GM19043 (cell line): ENCODE measurements at regions not wholly inside any gene's neighbourhood (a gene's known extent, or its start where the extent isn't known, plus 50 kb on each side); places are given as distances from the start of the nearest gene placed in this dataset.
"Not testable (repeated sequence)": the region's sequence is repeated elsewhere in the genome, so short reads cannot be mapped to it uniquely, and the experiment has no call there.

Experiments
- ATAC-seq: cut with Tn5 transposase; IDR thresholded peaks from one replicate; pipeline ENCODE4 v1.9.1; 2021; ENCODE audit warnings: low read depth; ENCODE audit not compliant: unreplicated experiment

- ATAC-seq = no peak
Observed at GRCh38 chr7:10779465-10780399, 193.9 kb upstream of the PHF14 start.

GRCh38 chr7:10780400-10780747 is 193.3 kb upstream of the PHF14 start:
- no peak for ATAC-seq

- not testable (repeated sequence) for ATAC-seq
Observed at GRCh38 chr7:10786976-10787375, 186.7 kb upstream of the PHF14 start.

- ATAC-seq = no peak
Observed at GRCh38 chr7:10789170-10789569, 184.5 kb upstream of the PHF14 start.

- ATAC-seq = no peak
Observed at GRCh38 chr7:10790910-10791309, 182.8 kb upstream of the PHF14 start.

GRCh38 chr7:10793995-10794775 is 179.5 kb upstream of the PHF14 start:
- no peak for ATAC-seq

GRCh38 chr7:10797157-10797556 is 176.5 kb upstream of the PHF14 start:
- no peak for ATAC-seq

- ATAC-seq = no peak
Observed at GRCh38 chr7:10798044-10798443, 175.6 kb upstream of the PHF14 start.

- ATAC-seq = no peak
Observed at GRCh38 chr7:10799475-10799874, 174.2 kb upstream of the PHF14 start.

- ATAC-seq = no peak
Observed at GRCh38 chr7:10802011-10802410, 171.7 kb upstream of the PHF14 start.

GRCh38 chr7:10802526-10802925 is 171.1 kb upstream of the PHF14 start:
- no peak for ATAC-seq

- ATAC-seq = no peak
Observed at GRCh38 chr7:10803720-10804119, 170.0 kb upstream of the PHF14 start.

GRCh38 chr7:10804770-10805169 is 168.9 kb upstream of the PHF14 start:
- ATAC-seq = no peak

- ATAC-seq = no peak
Observed at GRCh38 chr7:10815546-10815945, 158.1 kb upstream of the PHF14 start.

GRCh38 chr7:10821156-10821555 is 152.5 kb upstream of the PHF14 start:
- no peak for ATAC-seq

- ATAC-seq = no peak
Observed at GRCh38 chr7:10824154-10824553, 149.5 kb upstream of the PHF14 start.

- ATAC-seq = no peak
Observed at GRCh38 chr7:10838228-10838627, 135.4 kb upstream of the PHF14 start.

- no peak for ATAC-seq
Observed at GRCh38 chr7:10845225-10845624, 128.4 kb upstream of the PHF14 start.

GRCh38 chr7:10855583-10855982 is 118.1 kb upstream of the PHF14 start:
- no peak for ATAC-seq

- no peak for ATAC-seq
Observed at GRCh38 chr7:10860516-10860915, 113.2 kb upstream of the PHF14 start.

GRCh38 chr7:10863476-10863875 is 110.2 kb upstream of the PHF14 start:
- no peak for ATAC-seq

- no peak for ATAC-seq
Observed at GRCh38 chr7:10874666-10875065, 99.0 kb upstream of the PHF14 start.
